ENCODE measurements at regions not wholly inside any gene's neighbourhood (a gene's known extent, or its start where the extent isn't known, plus 50 kb on each side); places are given as distances from the start of the nearest gene placed in this dataset.

- no peaks in the 10 kb centered on the region for H3K79me2 ChIP-seq (ENCODE audit: insufficient read depth)
- TF ChIP-seq EZH2 (IDR thresholded peaks at IDR 0.05; ENCODE audit: insufficient read depth, poor library complexity, severe bottlenecking) = no peak
- TF ChIP-seq EZH2phosphoT487 (IDR thresholded peaks at IDR 0.05; ENCODE audit: insufficient read depth, low read depth) = no peak
- H3K9me2 ChIP-seq (ENCODE audit: insufficient read depth) = peaks cover 4% of the 10 kb centered on the region; the same call in 1 of the 2 replicates
- H3K4me3 ChIP-seq = no peak overlapping the region
- no peak overlapping the region for H3K4me2 ChIP-seq (ENCODE audit: unreplicated experiment)
- H3F3A ChIP-seq (ENCODE audit: insufficient read depth) = peaks cover 29% of the 10 kb centered on the region
- H2AFZ ChIP-seq = no peak overlapping the region
- H3K27me3 ChIP-seq (replicated peaks; ENCODE audit: insufficient read depth) = no peaks in the 10 kb centered on the region
- no peaks in the 10 kb centered on the region for H3K36me3 ChIP-seq (ENCODE audit: low read depth)
- H4K20me1 ChIP-seq (ENCODE audit: insufficient read depth) = no peaks in the 10 kb centered on the region
- no peaks in the 10 kb centered on the region for H3K9me3 ChIP-seq (ENCODE audit: low read depth)
- no peak for DNase-seq
- 74 to 80% methylated on average over 5 of the region's 5 CpGs for WGBS, 2 experiments (ENCODE audit: low coverage in 1 of 2, low lambda C conversion rate in 2 of 2, missing lambda C conversion rate in 2 of 2)
- H3K27ac ChIP-seq = no peak overlapping the region
- H3K9ac ChIP-seq = no peak overlapping the region
- in situ Hi-C loops (cut with MboI) = no loop called here
- H3K4me1 ChIP-seq (ENCODE audit: insufficient read depth) = peaks cover 32% of the 10 kb centered on the region
Measured at GRCh38 chr2:71826826-71827523, 320.7 kb downstream of the CYP26B1 start.

GRCh38 chr2:71826299-71826698 lies 321.4 kb downstream of the CYP26B1 start:
- TF ChIP-seq EZH2 (IDR thresholded peaks at IDR 0.05; ENCODE audit: insufficient read depth, poor library complexity, severe bottlenecking) (no peak), EZH2phosphoT487 (IDR thresholded peaks at IDR 0.05; ENCODE audit: insufficient read depth, low read depth) (no peak)
- no peaks in the 10 kb centered on the region for H4K20me1 ChIP-seq (ENCODE audit: insufficient read depth)
- H3F3A ChIP-seq (ENCODE audit: insufficient read depth) = peaks cover 26% of the 10 kb centered on the region
- 42 to 57% methylated on average over 3 of the region's 3 CpGs for WGBS, 2 experiments (ENCODE audit: low coverage in 1 of 2, low lambda C conversion rate in 2 of 2, missing lambda C conversion rate in 2 of 2)
- H3K27ac ChIP-seq = no peak overlapping the region
- in situ Hi-C loops (cut with MboI) = no loop called here
- H3K9me3 ChIP-seq (ENCODE audit: low read depth) = no peaks in the 10 kb centered on the region
- H2AFZ ChIP-seq = no peak overlapping the region
- no peaks in the 10 kb centered on the region for H3K27me3 ChIP-seq (replicated peaks; ENCODE audit: insufficient read depth)
- no peak overlapping the region for H3K4me3 ChIP-seq
- no peak for DNase-seq
- no peaks in the 10 kb centered on the region for H3K36me3 ChIP-seq (ENCODE audit: low read depth)
- no peak overlapping the region for H3K4me2 ChIP-seq (ENCODE audit: unreplicated experiment)
- H3K79me2 ChIP-seq (ENCODE audit: insufficient read depth) = no peaks in the 10 kb centered on the region
- no peak overlapping the region for H3K9ac ChIP-seq
- peaks cover 4% of the 10 kb centered on the region; the same call in 1 of the 2 replicates for H3K9me2 ChIP-seq (ENCODE audit: insufficient read depth)
- peaks cover 28% of the 10 kb centered on the region for H3K4me1 ChIP-seq (ENCODE audit: insufficient read depth)

GRCh38 chr2:71824436-71824835 lies 323.2 kb downstream of the CYP26B1 start:
- DNase-seq = no peak
- Histone ChIP-seq H3F3A (ENCODE audit: insufficient read depth) (peaks cover 9% of the 10 kb centered on the region), H3K4me1 (ENCODE audit: insufficient read depth) (peaks cover 12% of the 10 kb centered on the region), H2AFZ (no peak overlapping the region), H3K27ac (no peak overlapping the region), H3K27me3 (replicated peaks; ENCODE audit: insufficient read depth) (no peaks in the 10 kb centered on the region), H4K20me1 (ENCODE audit: insufficient read depth) (no peaks in the 10 kb centered on the region), H3K4me2 (ENCODE audit: unreplicated experiment) (no peak overlapping the region), H3K36me3 (ENCODE audit: low read depth) (no peaks in the 10 kb centered on the region), H3K9me2 (ENCODE audit: insufficient read depth) (peaks cover 4% of the 10 kb centered on the region; the same call in 1 of the 2 replicates), H3K4me3 (no peak overlapping the region), H3K79me2 (ENCODE audit: insufficient read depth) (no peaks in the 10 kb centered on the region), H3K9ac (no peak overlapping the region), H3K9me3 (ENCODE audit: low read depth) (no peaks in the 10 kb centered on the region)
- 94 to 96% methylated on average over 2 of the region's 2 CpGs for WGBS, 2 experiments (ENCODE audit: low coverage in 1 of 2, low lambda C conversion rate in 2 of 2, missing lambda C conversion rate in 2 of 2)
- TF ChIP-seq EZH2phosphoT487 (IDR thresholded peaks at IDR 0.05; ENCODE audit: insufficient read depth, low read depth) (no peak), EZH2 (IDR thresholded peaks at IDR 0.05; ENCODE audit: insufficient read depth, poor library complexity, severe bottlenecking) (no peak)
- in situ Hi-C loops (cut with MboI) = no loop called here

GRCh38 chr2:71823526-71823925 lies 324.1 kb downstream of the CYP26B1 start:
- Histone ChIP-seq H3K9me3 (ENCODE audit: low read depth) (no peaks in the 10 kb centered on the region), H4K20me1 (ENCODE audit: insufficient read depth) (no peaks in the 10 kb centered on the region), H3K4me2 (ENCODE audit: unreplicated experiment) (no peak overlapping the region), H3K79me2 (ENCODE audit: insufficient read depth) (no peaks in the 10 kb centered on the region), H3K27ac (no peak overlapping the region), H3K9me2 (ENCODE audit: insufficient read depth) (peaks cover 4% of the 10 kb centered on the region; the same call in 1 of the 2 replicates), H3F3A (ENCODE audit: insufficient read depth) (peaks cover 8% of the 10 kb centered on the region; the same call in 1 of the 2 replicates), H3K9ac (no peak overlapping the region), H3K4me3 (no peak overlapping the region), H3K36me3 (ENCODE audit: low read depth) (no peaks in the 10 kb centered on the region), H2AFZ (no peak overlapping the region), H3K27me3 (replicated peaks; ENCODE audit: insufficient read depth) (no peaks in the 10 kb centered on the region), H3K4me1 (ENCODE audit: insufficient read depth) (peaks cover 8% of the 10 kb centered on the region; the same call in 1 of the 2 replicates)
- DNase-seq = no peak
- no peak for TF ChIP-seq EZH2phosphoT487 (IDR thresholded peaks at IDR 0.05; ENCODE audit: insufficient read depth, low read depth)
- TF ChIP-seq EZH2 (IDR thresholded peaks at IDR 0.05; ENCODE audit: insufficient read depth, poor library complexity, severe bottlenecking) = no peak
- in situ Hi-C loops (cut with MboI) = no loop called here

All from GM23248 (cell line).